IPS-18a (cell line): ENCODE measurements at regions not wholly inside any gene's neighbourhood (a gene's known extent, or its start where the extent isn't known, plus 50 kb on each side); places are given as distances from the start of the nearest gene placed in this dataset.

Experiments
- H3K27ac ChIP-seq: one replicate; pipeline ENCODE4 v1.5.1; 2013; ENCODE audit warnings: low read length
- H3K27me3 ChIP-seq: one replicate; pipeline ENCODE4 v1.6.1; 2013; ENCODE audit warnings: mild to moderate bottlenecking, low read length; ENCODE audit not compliant: control insufficient read depth, insufficient read depth
- H3K36me3 ChIP-seq: one replicate; pipeline ENCODE4 v1.6.1; 2013; ENCODE audit warnings: low read depth, low read length; ENCODE audit not compliant: control insufficient read depth
- H3K4me1 ChIP-seq: one replicate; pipeline ENCODE4 v1.6.1; 2013; ENCODE audit warnings: low read depth, low read length; ENCODE audit not compliant: control insufficient read depth
- H3K4me3 ChIP-seq: one replicate; pipeline ENCODE4 v1.5.1; 2013; ENCODE audit warnings: low read length
- H3K9ac ChIP-seq: one replicate; pipeline ENCODE4 v1.6.1; 2013; ENCODE audit warnings: mild to moderate bottlenecking, low read length, moderate library complexity
- H3K9me3 ChIP-seq: one replicate; pipeline ENCODE4 v1.6.1; 2013; ENCODE audit warnings: low read depth, low read length; ENCODE audit not compliant: control insufficient read depth

- H3K9ac ChIP-seq = no peak overlapping the region
- H3K9me3 ChIP-seq = no peaks in the 10 kb centered on the region
- no peaks in the 10 kb centered on the region for H3K27me3 ChIP-seq
- no peak overlapping the region for H3K4me3 ChIP-seq
- no peak overlapping the region for H3K27ac ChIP-seq
- H3K4me1 ChIP-seq = peaks cover 16% of the 10 kb centered on the region
- H3K36me3 ChIP-seq = no peaks in the 10 kb centered on the region
Observed at GRCh38 chr15:94535298-94536048, 304.1 kb downstream of the MCTP2 start.

- H3K27me3 ChIP-seq = no peaks in the 10 kb centered on the region
- H3K9ac ChIP-seq = no peak overlapping the region
- H3K4me3 ChIP-seq = no peak overlapping the region
- no peak overlapping the region for H3K27ac ChIP-seq
- H3K4me1 ChIP-seq = peaks cover 16% of the 10 kb centered on the region
- no peaks in the 10 kb centered on the region for H3K36me3 ChIP-seq
- no peaks in the 10 kb centered on the region for H3K9me3 ChIP-seq
Observed at GRCh38 chr15:94536549-94536948, 305.2 kb downstream of the MCTP2 start.

GRCh38 chr15:94538280-94538679 lies 306.9 kb downstream of the MCTP2 start:
- Histone ChIP-seq H3K27me3 (no peaks in the 10 kb centered on the region), H3K36me3 (no peaks in the 10 kb centered on the region), H3K27ac (no peak overlapping the region), H3K4me1 (peaks cover 5% of the 10 kb centered on the region), H3K9me3 (no peaks in the 10 kb centered on the region), H3K9ac (no peak overlapping the region), H3K4me3 (no peak overlapping the region)

GRCh38 chr15:94542391-94542790 lies 311.0 kb downstream of the MCTP2 start:
- H3K27me3 ChIP-seq = no peaks in the 10 kb centered on the region
- H3K9me3 ChIP-seq = no peaks in the 10 kb centered on the region
- no peak overlapping the region for H3K4me3 ChIP-seq
- no peaks in the 10 kb centered on the region for H3K4me1 ChIP-seq
- H3K27ac ChIP-seq = no peak overlapping the region
- no peak overlapping the region for H3K9ac ChIP-seq
- no peaks in the 10 kb centered on the region for H3K36me3 ChIP-seq

GRCh38 chr15:94546808-94547207 lies 315.4 kb downstream of the MCTP2 start:
- Histone ChIP-seq H3K27ac (no peak overlapping the region), H3K9ac (no peak overlapping the region), H3K4me3 (no peak overlapping the region), H3K4me1 (no peaks in the 10 kb centered on the region), H3K36me3 (no peaks in the 10 kb centered on the region), H3K9me3 (no peaks in the 10 kb centered on the region), H3K27me3 (no peaks in the 10 kb centered on the region)

GRCh38 chr15:94547711-94548110 lies 316.4 kb downstream of the MCTP2 start:
- H3K9me3 ChIP-seq = no peaks in the 10 kb centered on the region
- H3K27ac ChIP-seq = no peak overlapping the region
- H3K4me3 ChIP-seq = no peak overlapping the region
- H3K27me3 ChIP-seq = no peaks in the 10 kb centered on the region
- no peak overlapping the region for H3K9ac ChIP-seq
- no peaks in the 10 kb centered on the region for H3K4me1 ChIP-seq
- H3K36me3 ChIP-seq = no peaks in the 10 kb centered on the region

GRCh38 chr15:94555841-94556519 lies 324.6 kb downstream of the MCTP2 start:
- Histone ChIP-seq H3K36me3 (no peaks in the 10 kb centered on the region), H3K27ac (no peak overlapping the region), H3K9ac (no peak overlapping the region), H3K4me3 (no peak overlapping the region), H3K9me3 (no peaks in the 10 kb centered on the region), H3K27me3 (no peaks in the 10 kb centered on the region), H3K4me1 (no peaks in the 10 kb centered on the region)

- Histone ChIP-seq H3K4me3 (no peak overlapping the region), H3K36me3 (no peaks in the 10 kb centered on the region), H3K9me3 (no peaks in the 10 kb centered on the region), H3K27me3 (no peaks in the 10 kb centered on the region), H3K9ac (no peak overlapping the region), H3K4me1 (no peaks in the 10 kb centered on the region), H3K27ac (no peak overlapping the region)
Observed at GRCh38 chr15:94561036-94561689, 329.8 kb downstream of the MCTP2 start.

- no peaks in the 10 kb centered on the region for H3K9me3 ChIP-seq
- H3K27ac ChIP-seq = no peak overlapping the region
- no peaks in the 10 kb centered on the region for H3K36me3 ChIP-seq
- H3K9ac ChIP-seq = no peak overlapping the region
- H3K27me3 ChIP-seq = no peaks in the 10 kb centered on the region
- no peak overlapping the region for H3K4me3 ChIP-seq
- H3K4me1 ChIP-seq = no peaks in the 10 kb centered on the region
Observed at GRCh38 chr15:94563456-94563855, 332.1 kb downstream of the MCTP2 start.

GRCh38 chr15:94576889-94577533 lies 345.6 kb downstream of the MCTP2 start:
- Histone ChIP-seq H3K4me1 (no peaks in the 10 kb centered on the region), H3K27ac (no peak overlapping the region), H3K36me3 (no peaks in the 10 kb centered on the region), H3K27me3 (no peaks in the 10 kb centered on the region), H3K9me3 (no peaks in the 10 kb centered on the region), H3K9ac (no peak overlapping the region), H3K4me3 (no peak overlapping the region)

GRCh38 chr15:94579286-94579685 lies 347.9 kb downstream of the MCTP2 start:
- no peaks in the 10 kb centered on the region for H3K36me3 ChIP-seq
- H3K4me3 ChIP-seq = no peak overlapping the region
- no peak overlapping the region for H3K9ac ChIP-seq
- H3K9me3 ChIP-seq = no peaks in the 10 kb centered on the region
- no peaks in the 10 kb centered on the region for H3K4me1 ChIP-seq
- no peak overlapping the region for H3K27ac ChIP-seq
- no peaks in the 10 kb centered on the region for H3K27me3 ChIP-seq
